MCF 10A (cell line): ENCODE measurements at regions not wholly inside any gene's neighbourhood (a gene's known extent, or its start where the extent isn't known, plus 50 kb on each side); places are given as distances from the start of the nearest gene placed in this dataset.
A peak's percentile ranks its signal among the peaks of the same experiment; 100 is the strongest.

ENCODE experiments used
- BruUV-seq: library from RNA; stranded (reverse); fragments of 400-500 nt; replicated peaks from 2 replicates; lab custom pipeline; 2021; lab: Mats Ljungman, UMichigan
- CTCF ChIA-PET: fragments of 300-600 bp; sonication (Branson Sonifier 250); formaldehyde crosslinking; extraction: SDS; loops from one replicate; lab custom pipeline; 2021; ENCODE audit warnings: antibody characterized with exemption, inconsistent platforms; lab: Yijun Ruan, JAX
- POLR2A ChIA-PET: fragments of 300-600, 350-650 bp; sonication (Branson Sonifier 250); formaldehyde crosslinking; extraction: SDS; loops from one replicate; lab custom pipeline; 2020; ENCODE audit warnings: antibody characterized with exemption, inconsistent platforms; lab: Yijun Ruan, JAX
- DNase-seq: peaks from one replicate; pipeline ENCODE4 v3.0.0-alpha.2; 2018; ENCODE audit not compliant: unreplicated experiment
- H3K27ac Mint-ChIP-seq: one replicate; pipeline ENCODE4 v1.8.0; 2022; ENCODE audit warnings: mild to moderate bottlenecking, low read depth, mixed read lengths; ENCODE audit not compliant: unreplicated experiment
- H3K27me3 Mint-ChIP-seq: one replicate; pipeline ENCODE4 v1.8.0; 2022; ENCODE audit warnings: mixed read lengths; ENCODE audit not compliant: insufficient read depth, unreplicated experiment
- H3K36me3 Mint-ChIP-seq: one replicate; pipeline ENCODE4 v1.8.0; 2022; ENCODE audit warnings: mild to moderate bottlenecking, moderate library complexity, mixed read lengths; ENCODE audit not compliant: insufficient read depth, unreplicated experiment
- H3K4me1 Mint-ChIP-seq: one replicate; pipeline ENCODE4 v1.8.0; 2022; ENCODE audit warnings: mixed read lengths; ENCODE audit not compliant: insufficient read depth, unreplicated experiment
- H3K4me3 Mint-ChIP-seq: one replicate; pipeline ENCODE4 v1.8.0; 2022; ENCODE audit warnings: mild to moderate bottlenecking, moderate library complexity, mixed read lengths; ENCODE audit not compliant: unreplicated experiment
- H3K9me3 Mint-ChIP-seq: one replicate; pipeline ENCODE4 v1.8.0; 2022; ENCODE audit warnings: mixed read lengths; ENCODE audit not compliant: unreplicated experiment
- intact Hi-C: fragments of 100-400 bp; cut with micrococcal nuclease; formaldehyde crosslinking; loops from 2 replicates; pipeline ENCODE4 v1.14.1; 2022
- TF ChIP-seq, protein P1 (sequence below): fragments of 200-600 bp; IDR thresholded peaks from one replicate; pipeline ENCODE4 v1.8.0; 2022; ENCODE audit warnings: antibody characterized with exemption, mild to moderate bottlenecking; ENCODE audit not compliant: unreplicated experiment

DNA sequence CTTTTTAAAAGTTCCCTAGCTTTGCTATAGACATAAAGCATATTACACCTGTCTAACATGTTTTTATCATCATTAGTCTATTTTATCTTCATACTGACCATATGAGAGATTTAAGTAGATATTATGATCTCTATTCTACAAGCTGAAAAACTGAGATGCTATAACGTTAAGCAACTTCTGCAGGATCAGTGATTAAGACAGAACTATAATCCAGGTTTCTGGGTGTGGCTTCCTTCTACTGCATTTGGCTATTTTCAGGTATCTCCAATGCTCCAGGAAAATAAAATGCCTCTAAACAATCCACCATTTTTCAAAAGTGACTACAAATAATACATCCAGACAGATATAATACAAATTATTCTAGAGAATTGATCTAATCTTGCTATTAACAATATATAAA lies 53.4 kb downstream of the RGS2 start:
- H3K27ac Mint-ChIP-seq: peak overlapping the region; percentile 12
- H3K9me3 Mint-ChIP-seq: no peaks in the 10 kb centered on the region
- peak; percentile 12 for DNase-seq
- intact Hi-C loops: no loop called here
- ChIA-PET CTCF (interaction anchor here (0.5 to 1.5 kb wide), 7 partner anchors 9 to 388 kb away, joined by 3 to 6 read pairs (median 3); partner anchors contain the start of gene RGS2), POLR2A (interaction anchor here (0.9 to 3.7 kb wide), 13 partner anchors 10 to 54 kb away, joined by 3 to 33 read pairs (median 5); partner anchors contain the start of gene RGS2)
- peaks cover 12% of the 10 kb centered on the region for H3K4me1 Mint-ChIP-seq
- no TSS peak for BruUV-seq
- no peak overlapping the region for H3K4me3 Mint-ChIP-seq
- TF ChIP-seq, protein P1, sequence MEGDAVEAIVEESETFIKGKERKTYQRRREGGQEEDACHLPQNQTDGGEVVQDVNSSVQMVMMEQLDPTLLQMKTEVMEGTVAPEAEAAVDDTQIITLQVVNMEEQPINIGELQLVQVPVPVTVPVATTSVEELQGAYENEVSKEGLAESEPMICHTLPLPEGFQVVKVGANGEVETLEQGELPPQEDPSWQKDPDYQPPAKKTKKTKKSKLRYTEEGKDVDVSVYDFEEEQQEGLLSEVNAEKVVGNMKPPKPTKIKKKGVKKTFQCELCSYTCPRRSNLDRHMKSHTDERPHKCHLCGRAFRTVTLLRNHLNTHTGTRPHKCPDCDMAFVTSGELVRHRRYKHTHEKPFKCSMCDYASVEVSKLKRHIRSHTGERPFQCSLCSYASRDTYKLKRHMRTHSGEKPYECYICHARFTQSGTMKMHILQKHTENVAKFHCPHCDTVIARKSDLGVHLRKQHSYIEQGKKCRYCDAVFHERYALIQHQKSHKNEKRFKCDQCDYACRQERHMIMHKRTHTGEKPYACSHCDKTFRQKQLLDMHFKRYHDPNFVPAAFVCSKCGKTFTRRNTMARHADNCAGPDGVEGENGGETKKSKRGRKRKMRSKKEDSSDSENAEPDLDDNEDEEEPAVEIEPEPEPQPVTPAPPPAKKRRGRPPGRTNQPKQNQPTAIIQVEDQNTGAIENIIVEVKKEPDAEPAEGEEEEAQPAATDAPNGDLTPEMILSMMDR: no peak
- no peaks in the 10 kb centered on the region for H3K27me3 Mint-ChIP-seq
- H3K36me3 Mint-ChIP-seq: no peaks in the 10 kb centered on the region

GRCh38 chr1:192866241-192866868 lies 57.5 kb downstream of the RGS2 start:
- TF ChIP-seq, protein P1: no peak
- Mint-ChIP-seq H3K36me3 (peaks cover 5% of the 10 kb centered on the region), H3K4me3 (no peak overlapping the region), H3K27ac (no peak overlapping the region), H3K27me3 (no peaks in the 10 kb centered on the region), H3K4me1 (peaks cover 6% of the 10 kb centered on the region), H3K9me3 (no peaks in the 10 kb centered on the region)
- intact Hi-C loops: no loop called here
- DNase-seq: no peak
- ChIA-PET CTCF (interaction anchor here (0.5 to 0.9 kb wide), 5 partner anchors 9 to 1092 kb away, joined by 3 to 5 read pairs (median 3); no protein-coding TSS in a partner anchor), POLR2A (interaction anchor here (1.1 kb wide), 1 partner anchor 41 kb away, joined by 3 read pairs; no protein-coding TSS in a partner anchor)
- no TSS peak for BruUV-seq

DNA sequence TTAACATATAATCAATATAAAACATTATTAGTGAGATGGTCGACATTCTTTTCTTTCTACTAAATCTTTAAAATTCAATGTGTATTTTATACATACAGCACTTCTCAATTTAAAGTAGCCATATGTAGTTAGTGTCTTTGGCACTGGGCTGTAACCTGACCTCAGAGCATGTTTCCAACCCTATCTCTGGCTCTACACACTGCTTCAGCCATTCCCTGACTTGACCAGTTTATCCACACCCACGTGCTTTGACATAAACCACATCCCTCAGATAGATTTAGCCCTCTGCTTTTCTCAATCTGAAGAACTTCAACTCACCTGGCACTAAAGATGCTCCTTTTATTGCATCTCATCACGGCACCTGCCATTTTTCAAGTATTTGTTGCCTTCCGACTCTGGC lies 58.3 kb downstream of the RGS2 start:
- H3K27ac Mint-ChIP-seq: no peak overlapping the region
- TF ChIP-seq, protein P1: no peak

GRCh38 chr1:192869308-192869940 lies 60.6 kb downstream of the RGS2 start:
- H3K9me3 Mint-ChIP-seq: no peaks in the 10 kb centered on the region
- H3K36me3 Mint-ChIP-seq: peaks cover 6% of the 10 kb centered on the region
- CTCF ChIA-PET: interaction anchor here (0.6 kb wide), 1 partner anchor 1265 kb away, joined by 4 read pairs; no protein-coding TSS in a partner anchor

More for the DNA sequence above, 58.3 kb downstream of the RGS2 start:
- ChIA-PET CTCF (no interaction called here), POLR2A (interaction anchor here (1.1 kb wide), 1 partner anchor 40 kb away, joined by 3 read pairs; no protein-coding TSS in a partner anchor)
- Mint-ChIP-seq H3K27me3 (no peaks in the 10 kb centered on the region), H3K9me3 (no peaks in the 10 kb centered on the region), H3K36me3 (peaks cover 6% of the 10 kb centered on the region), H3K4me1 (peaks cover under 1% of the 10 kb centered on the region), H3K4me3 (no peak overlapping the region)
- intact Hi-C loops: no loop called here
- no peak for DNase-seq
- no TSS peak for BruUV-seq

More at GRCh38 chr1:192869308-192869940, 60.6 kb downstream of the RGS2 start:
- Mint-ChIP-seq H3K27me3 (no peaks in the 10 kb centered on the region), H3K27ac (no peak overlapping the region), H3K4me3 (no peak overlapping the region), H3K4me1 (no peaks in the 10 kb centered on the region)
- intact Hi-C loops: no loop called here
- no TSS peak for BruUV-seq
- DNase-seq: no peak
- POLR2A ChIA-PET: interaction anchor here (0.8 kb wide), 1 partner anchor 23 kb away, joined by 3 read pairs; no protein-coding TSS in a partner anchor
- TF ChIP-seq, protein P1: no peak
